Esophagus muscularis mucosa (tissue), 4 donors: ENCODE measurements at regions not wholly inside any gene's neighbourhood (a gene's known extent, or its start where the extent isn't known, plus 50 kb on each side); places are given as distances from the start of the nearest gene placed in this dataset.

Source experiments
- DNase-seq: peaks from one replicate; pipeline ENCODE4 v3.0.0-alpha.2; 2017; ENCODE audit errors: extremely low spot score
- H3K27ac ChIP-seq, 4 donors: fragments of 200-600 bp; sonication (generic); replicated peaks in 1 of 4; 1 replicate in 3 of 4; 2 replicates in 1 of 4; pipeline ENCODE4 v1.5.1; 2016 to 2019; ENCODE audit warnings: mild to moderate bottlenecking in 1 of 4
- H3K27me3 ChIP-seq, 4 donors: fragments of 200-600 bp; sonication (generic); one replicate each; pipeline versions ENCODE4 v1.5.1 to v1.6.0; 2016 to 2019
- H3K36me3 ChIP-seq, 4 donors: fragments of 200-600 bp; sonication (generic); one replicate each; pipeline ENCODE4 v1.5.1; 2016 to 2019
- H3K4me1 ChIP-seq, 4 donors: fragments of 200-600 bp; sonication (generic); one replicate each; pipeline ENCODE4 v1.5.1; 2016 to 2019
- H3K4me3 ChIP-seq, 4 donors: fragments of 200-600 bp; sonication (generic); 1 replicate in 2 of 4; 2 replicates in 2 of 4; pipeline ENCODE4 v1.5.1; 2016 to 2019; ENCODE audit warnings: mild to moderate bottlenecking in 4 of 4, moderate library complexity in 1 of 4
- H3K9me3 ChIP-seq, 4 donors: fragments of 200-600 bp; sonication (generic); 1 replicate in 3 of 4; 2 replicates in 1 of 4; pipeline ENCODE4 v1.5.1; 2016 to 2019
- CTCF ChIP-seq, 3 experiments: fragments of 200-600 bp in 2 of 3; fragments of 450-650 bp in 1 of 3; sonication (generic) in 2 of 3; IDR thresholded peaks; one replicate each; pipeline ENCODE4 v1.5.1; 2017 to 2019; ENCODE audit warnings: antibody characterized with exemption in 3 of 3, mild to moderate bottlenecking in 2 of 3, moderate library complexity in 1 of 3
- EP300 ChIP-seq: sonication (generic); formaldehyde crosslinking; IDR thresholded peaks from one replicate; pipeline ENCODE4 v1.6.1; 2017; ENCODE audit warnings: antibody characterized with exemption
- POLR2A ChIP-seq: fragments of 450-650 bp; IDR thresholded peaks from one replicate; pipeline ENCODE4 v1.6.1; 2017; ENCODE audit warnings: antibody characterized with exemption, moderate library complexity, mild to moderate bottlenecking, low read depth
- POLR2AphosphoS5 ChIP-seq, 2 donors: sonication (generic); formaldehyde crosslinking; IDR thresholded peaks; one replicate each; pipeline ENCODE4 v1.6.1; 2017; ENCODE audit warnings: antibody characterized with exemption in 2 of 2
- WGBS: methylation state at CpG from one replicate; pipeline ENCODE4 v1.1.5; 2018; 5-methylcytosine and 5-hydroxymethylcytosine counted together
- intact Hi-C: fragments of 100-400 bp; cut with DNase I; formaldehyde crosslinking; loops from one replicate; pipeline ENCODE4 v1.15.1; 2023

GRCh38 chr9:78786794-78787193 lies 489.9 kb downstream of the PSAT1 start:
- WGBS = 81% methylated on average over 3 of the region's 3 CpGs
- no peak for TF ChIP-seq EP300
- TF ChIP-seq POLR2AphosphoS5 (IDR thresholded peaks at IDR 0.05) = no peak
- no peak for TF ChIP-seq CTCF (IDR thresholded peaks at IDR 0.05)
- no peak for TF ChIP-seq POLR2A
- H3K4me1 ChIP-seq = no peaks in the 10 kb centered on the region
- no peak overlapping the region for H3K4me3 ChIP-seq
- peaks cover 0 to 8% (median 0%) of the 10 kb centered on the region in 4 donors for H3K9me3 ChIP-seq
- DNase-seq = no peak
- H3K27ac ChIP-seq = no peak overlapping the region
- no peaks in the 10 kb centered on the region for H3K27me3 ChIP-seq
- H3K36me3 ChIP-seq = no peaks in the 10 kb centered on the region
- intact Hi-C loops = no loop called here

GRCh38 chr9:78788101-78788500 lies 491.2 kb downstream of the PSAT1 start:
- H3K9me3 ChIP-seq = peaks cover 0 to 8% (median 0%) of the 10 kb centered on the region in 4 donors
- H3K36me3 ChIP-seq = no peaks in the 10 kb centered on the region
- no peak overlapping the region for H3K27ac ChIP-seq
- no peak for TF ChIP-seq CTCF (IDR thresholded peaks at IDR 0.05)
- TF ChIP-seq EP300 = no peak
- TF ChIP-seq POLR2A = no peak
- TF ChIP-seq POLR2AphosphoS5 (IDR thresholded peaks at IDR 0.05) = no peak
- intact Hi-C loops = no loop called here
- H3K4me1 ChIP-seq = no peaks in the 10 kb centered on the region
- DNase-seq = no peak
- no peaks in the 10 kb centered on the region for H3K27me3 ChIP-seq
- H3K4me3 ChIP-seq = no peak overlapping the region

- WGBS = 82% methylated on average over 2 of the region's 2 CpGs
- no peaks in the 10 kb centered on the region for H3K36me3 ChIP-seq
- H3K27me3 ChIP-seq = no peaks in the 10 kb centered on the region
- no peaks in the 10 kb centered on the region for H3K4me1 ChIP-seq
- H3K27ac ChIP-seq = no peak overlapping the region
- intact Hi-C loops = no loop called here
- no peak for TF ChIP-seq POLR2AphosphoS5 (IDR thresholded peaks at IDR 0.05)
- TF ChIP-seq EP300 = no peak
- no peak for TF ChIP-seq CTCF (IDR thresholded peaks at IDR 0.05)
- TF ChIP-seq POLR2A = no peak
- DNase-seq = no peak
- peaks cover 0 to 8% (median 0%) of the 10 kb centered on the region in 4 donors for H3K9me3 ChIP-seq
- H3K4me3 ChIP-seq = no peak overlapping the region
Measured at GRCh38 chr9:78791779-78792178, 494.9 kb downstream of the PSAT1 start.

- no peak for TF ChIP-seq POLR2AphosphoS5 (IDR thresholded peaks at IDR 0.05)
- no peak for TF ChIP-seq EP300
- TF ChIP-seq CTCF (IDR thresholded peaks at IDR 0.05) = no peak
- TF ChIP-seq POLR2A = no peak
- H3K4me3 ChIP-seq = no peak overlapping the region
- H3K9me3 ChIP-seq = peaks cover 0 to 8% (median 0%) of the 10 kb centered on the region in 4 donors
- no peak overlapping the region for H3K27ac ChIP-seq
- no peak for DNase-seq
- no peaks in the 10 kb centered on the region for H3K4me1 ChIP-seq
- no peaks in the 10 kb centered on the region for H3K36me3 ChIP-seq
- no peaks in the 10 kb centered on the region for H3K27me3 ChIP-seq
- intact Hi-C loops = no loop called here
- 26% methylated on average over 3 of the region's 3 CpGs for WGBS
Measured at GRCh38 chr9:78792745-78793144, 495.8 kb downstream of the PSAT1 start.

GRCh38 chr9:78805771-78806170 lies 508.8 kb downstream of the PSAT1 start:
- TF ChIP-seq EP300 (no peak), POLR2A (no peak), POLR2AphosphoS5 (IDR thresholded peaks at IDR 0.05) (no peak), CTCF (IDR thresholded peaks at IDR 0.05) (no peak)
- WGBS = 97% methylated on average over 2 of the region's 2 CpGs
- H3K4me1 ChIP-seq = no peaks in the 10 kb centered on the region
- no peak overlapping the region for H3K27ac ChIP-seq
- intact Hi-C loops = no loop called here
- no peaks in the 10 kb centered on the region for H3K9me3 ChIP-seq
- H3K36me3 ChIP-seq = no peaks in the 10 kb centered on the region
- no peak overlapping the region for H3K4me3 ChIP-seq
- no peak for DNase-seq
- H3K27me3 ChIP-seq = no peaks in the 10 kb centered on the region
